NCI-H1930 (cell line): ENCODE measurements at regions not wholly inside any gene's neighbourhood (a gene's known extent, or its start where the extent isn't known, plus 50 kb on each side); places are given as distances from the start of the nearest gene placed in this dataset.

Source experiments
- DNase-seq, 2 experiments: peaks; one replicate each; lab custom pipeline; 2025; lab: John Stamatoyannopoulos, UW

DNA sequence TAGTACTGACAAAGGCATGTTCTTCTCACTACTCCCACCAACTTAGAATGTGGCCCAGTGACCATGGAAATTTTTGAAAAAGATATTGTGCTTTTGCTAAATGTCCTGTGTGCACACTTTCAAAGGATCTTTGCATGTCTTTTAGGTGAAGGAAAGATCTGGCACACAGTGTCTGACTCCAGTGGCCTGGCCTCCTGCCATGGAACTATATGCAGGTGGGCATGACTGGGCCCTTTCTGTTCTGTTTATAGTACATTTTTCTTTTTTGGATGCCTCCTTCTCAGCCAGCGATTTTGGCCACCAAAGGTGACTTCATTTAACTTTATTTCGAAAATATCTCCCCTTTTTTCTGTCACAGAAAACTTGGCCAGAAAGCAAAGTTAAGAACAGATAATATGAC is 999.7 kb upstream of the PIK3C3 start:
- no peak for DNase-seq

GRCh38 chr18:40949114-40949950 is 1005.7 kb upstream of the PIK3C3 start:
- DNase-seq, result peak in 1 of 2 experiments; percentile 13

GRCh38 chr18:40944576-40944975 is 1010.5 kb upstream of the PIK3C3 start:
- DNase-seq, result no peak

DNA sequence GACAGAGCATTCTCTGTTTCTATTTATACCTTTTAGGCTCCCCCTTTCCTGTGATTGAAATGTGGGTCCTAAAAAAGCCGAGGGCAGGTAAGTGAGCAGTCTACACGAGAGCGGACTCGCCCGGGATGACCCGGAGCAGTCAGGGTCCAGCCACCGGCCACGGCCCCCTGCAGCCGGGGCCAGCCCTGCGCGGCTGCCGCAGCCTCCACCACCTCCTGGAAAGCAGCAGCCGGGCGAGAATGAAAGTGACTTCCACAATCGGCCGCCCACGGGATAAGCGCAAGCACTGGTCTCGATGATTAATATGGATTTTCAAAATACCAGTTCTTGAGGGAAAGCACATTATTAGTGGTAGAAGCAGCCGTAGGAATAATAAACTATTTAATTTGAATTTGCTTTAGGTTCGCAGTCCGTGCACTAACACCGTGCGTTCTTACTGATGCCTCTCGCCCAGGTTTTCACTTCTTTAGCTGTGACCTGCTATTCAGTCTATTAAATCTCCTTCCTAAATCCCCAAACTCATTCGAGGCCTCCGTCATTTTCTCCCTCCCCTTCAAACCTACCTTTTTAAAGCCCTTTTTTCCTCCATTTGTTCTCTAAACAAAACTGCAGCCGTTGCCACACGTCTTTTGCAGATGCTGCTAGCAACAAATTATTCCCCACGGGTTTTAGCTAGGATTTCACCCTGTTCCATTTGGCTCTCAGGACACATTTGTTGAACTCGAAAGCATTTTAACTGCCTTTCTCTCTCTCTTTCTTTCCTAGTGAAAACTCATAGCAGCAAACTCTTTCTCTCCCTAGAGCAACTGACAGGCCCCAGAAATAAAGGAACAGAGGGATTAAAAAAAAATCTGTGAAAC is 1015.1 kb upstream of the PIK3C3 start:
- DNase-seq, result no peak

DNA sequence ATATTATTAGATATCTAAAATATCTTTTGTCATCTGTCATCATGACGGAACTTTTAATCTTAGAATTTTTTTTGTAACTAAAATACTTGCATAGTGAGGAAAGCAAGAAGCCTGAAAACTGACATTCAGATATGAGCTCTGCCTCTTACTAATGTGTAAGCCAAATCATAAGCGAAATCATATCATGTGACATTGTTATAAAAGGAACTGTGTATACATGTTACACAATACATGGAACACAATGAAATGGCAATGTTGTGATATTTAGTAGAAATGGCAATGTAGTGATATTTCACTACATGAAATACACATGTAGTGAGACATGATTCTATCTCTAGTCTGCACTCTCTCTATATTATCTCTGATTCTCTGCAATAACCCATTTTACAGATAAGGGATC is 1016.4 kb upstream of the PIK3C3 start:
- DNase-seq, result no peak

GRCh38 chr18:40937386-40937785 is 1017.6 kb upstream of the PIK3C3 start:
- DNase-seq, result no peak

- DNase-seq, result no peak
Observed at GRCh38 chr18:40935423-40935822, 1019.6 kb upstream of the PIK3C3 start.

DNA sequence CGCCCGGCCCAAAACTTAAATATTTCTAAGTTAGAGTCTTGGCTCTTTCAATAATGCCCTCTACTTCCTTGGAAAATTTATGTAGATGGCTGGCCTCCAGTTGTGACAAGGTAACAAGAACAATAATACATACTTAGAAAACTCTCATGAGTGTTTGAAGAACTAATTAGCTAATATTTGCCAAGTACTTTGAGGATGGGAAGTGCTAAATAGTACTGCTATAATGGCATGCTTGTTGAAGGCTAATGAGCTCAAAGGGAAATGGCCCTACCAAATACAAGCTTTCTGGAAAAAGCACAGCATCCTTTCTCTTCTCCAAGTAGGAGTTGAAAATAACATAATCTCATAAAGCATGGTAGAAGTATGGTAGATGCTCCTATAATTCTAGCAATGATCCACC is 1022.2 kb upstream of the PIK3C3 start:
- no peak for DNase-seq

DNA sequence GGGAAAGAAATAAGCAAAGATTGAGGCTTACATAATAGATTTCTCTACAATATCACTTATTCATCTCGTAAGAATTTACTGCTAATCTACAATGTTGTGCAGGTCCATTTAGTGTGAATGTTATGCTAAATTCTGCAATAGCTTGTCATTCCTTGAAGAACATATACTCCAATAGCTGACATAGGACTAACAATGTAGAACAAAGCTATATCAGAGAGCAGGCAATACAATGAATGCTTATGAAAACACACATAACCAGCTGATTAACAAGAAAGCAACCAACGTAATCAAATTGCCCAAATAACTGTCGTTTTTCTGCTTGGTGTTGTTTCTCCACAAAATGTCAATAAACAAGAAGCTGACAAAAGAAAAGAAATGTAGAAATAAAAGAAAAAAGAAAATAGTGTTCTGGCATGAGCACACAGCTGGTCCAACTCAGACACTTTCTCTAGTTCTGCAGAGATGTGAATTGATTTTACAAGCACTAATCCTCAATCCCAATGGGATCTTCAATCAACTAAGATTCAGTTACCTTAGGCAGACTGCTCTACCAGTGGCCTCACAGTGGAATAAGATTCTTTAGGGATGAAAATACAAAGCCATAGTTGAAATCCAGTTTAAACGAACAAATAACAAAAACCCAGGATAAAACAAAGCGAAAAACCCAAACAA is 1024.7 kb upstream of the PIK3C3 start:
- DNase-seq, result no peak

DNA sequence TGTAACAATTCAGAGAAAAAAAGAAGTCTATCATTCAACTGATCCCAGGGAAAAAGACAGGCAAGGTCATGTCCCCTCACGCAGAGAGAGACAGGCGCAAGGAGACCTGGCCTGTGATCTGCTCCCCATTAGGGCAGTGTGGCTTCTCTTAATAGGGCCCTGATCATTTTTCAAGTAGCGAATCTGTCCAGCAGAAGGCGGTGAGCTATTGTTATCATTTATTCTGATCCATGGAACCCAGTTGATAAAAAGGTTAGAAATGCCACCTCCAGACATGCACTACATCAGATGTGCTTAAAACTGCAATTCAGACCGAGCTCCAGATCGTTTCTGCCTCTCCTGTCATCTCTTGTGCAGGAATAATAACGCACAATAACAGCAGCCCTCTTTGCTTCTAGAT is 1025.6 kb upstream of the PIK3C3 start:
- DNase-seq, result no peak

DNA sequence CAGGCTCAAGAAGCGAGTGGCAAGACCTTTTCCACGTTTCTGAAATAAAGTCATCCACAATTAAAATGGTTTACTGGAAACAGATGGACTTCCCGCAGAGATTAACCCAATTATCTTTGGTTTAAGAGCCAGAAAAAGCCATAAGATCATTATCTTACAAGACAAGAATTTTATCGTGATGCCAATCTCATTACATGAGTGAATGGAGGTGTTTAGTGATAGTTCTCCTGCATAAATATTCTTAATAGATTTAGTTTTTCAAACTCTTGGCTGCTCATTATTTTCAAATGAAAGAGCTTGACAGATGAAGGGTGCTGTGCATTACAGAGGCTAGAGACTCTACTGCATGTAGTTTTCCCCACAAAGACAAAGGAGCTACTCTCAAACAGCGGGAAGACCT is 1028.4 kb upstream of the PIK3C3 start:
- DNase-seq, result no peak

DNA sequence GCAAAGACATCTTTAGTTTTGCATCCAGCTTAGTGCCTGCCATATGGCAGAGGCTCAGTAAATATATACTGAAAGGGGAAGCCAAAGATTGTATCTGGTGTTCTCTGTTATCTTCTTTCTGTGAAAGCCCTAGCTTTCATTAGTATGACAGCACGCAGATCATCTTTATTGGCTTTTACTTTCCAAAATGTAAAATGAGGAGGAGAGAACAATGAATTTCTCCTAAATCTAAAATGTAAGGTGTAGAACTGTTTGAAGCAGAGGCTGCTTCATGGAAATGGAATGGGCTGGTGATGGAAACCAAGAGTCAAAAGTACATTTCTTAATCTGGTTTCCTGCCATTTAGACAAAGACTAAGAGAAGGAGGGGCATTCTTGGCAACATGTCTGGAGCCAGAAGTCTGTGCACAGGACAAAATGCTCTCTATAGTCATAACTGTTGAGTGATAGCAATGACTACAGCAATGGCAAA is 1029.9 kb upstream of the PIK3C3 start:
- DNase-seq, result no peak

DNA sequence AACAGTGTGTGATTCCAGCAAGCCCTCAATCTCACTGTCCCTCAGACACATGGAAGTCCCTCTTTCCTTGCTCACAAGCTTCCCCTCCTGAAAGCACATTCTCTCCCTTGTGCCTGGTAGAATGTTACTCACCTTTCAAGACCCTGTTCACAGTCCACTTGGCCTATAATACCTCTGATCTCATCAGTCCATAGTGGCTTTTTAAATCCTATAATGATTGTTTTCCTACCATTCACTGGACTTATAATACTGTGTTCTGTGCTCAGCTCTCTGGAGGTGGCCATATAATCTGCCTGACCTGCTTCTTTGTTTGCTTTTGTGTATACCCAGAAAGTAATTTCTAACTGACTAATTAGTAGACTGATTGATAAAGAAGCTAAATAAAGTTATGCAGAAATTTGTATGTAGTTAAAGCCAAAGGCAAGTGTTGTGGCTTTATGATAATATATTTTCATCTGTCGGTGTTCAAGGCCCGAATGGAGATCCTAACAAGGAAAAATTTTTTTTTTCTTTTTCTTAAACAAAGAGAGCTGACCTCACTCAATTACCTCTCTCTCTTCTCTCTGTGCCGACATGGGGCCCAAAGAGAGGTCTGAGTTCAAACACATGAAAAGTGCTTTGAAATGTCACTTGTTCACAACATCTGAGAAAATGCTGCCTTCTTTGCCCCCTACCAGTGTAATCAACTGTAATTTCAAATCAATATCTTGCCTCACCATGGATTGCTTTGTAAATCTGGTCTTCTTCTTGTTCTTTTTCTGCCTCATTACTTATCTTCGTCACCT is 1033.0 kb upstream of the PIK3C3 start:
- no peak for DNase-seq

GRCh38 chr18:40917056-40917455 is 1038.0 kb upstream of the PIK3C3 start:
- DNase-seq, result no peak

- no peak for DNase-seq
Observed at GRCh38 chr18:40915724-40916123, 1039.3 kb upstream of the PIK3C3 start.

- DNase-seq, result no peak
Observed at GRCh38 chr18:40911582-40912254, 1043.3 kb upstream of the PIK3C3 start.

DNA sequence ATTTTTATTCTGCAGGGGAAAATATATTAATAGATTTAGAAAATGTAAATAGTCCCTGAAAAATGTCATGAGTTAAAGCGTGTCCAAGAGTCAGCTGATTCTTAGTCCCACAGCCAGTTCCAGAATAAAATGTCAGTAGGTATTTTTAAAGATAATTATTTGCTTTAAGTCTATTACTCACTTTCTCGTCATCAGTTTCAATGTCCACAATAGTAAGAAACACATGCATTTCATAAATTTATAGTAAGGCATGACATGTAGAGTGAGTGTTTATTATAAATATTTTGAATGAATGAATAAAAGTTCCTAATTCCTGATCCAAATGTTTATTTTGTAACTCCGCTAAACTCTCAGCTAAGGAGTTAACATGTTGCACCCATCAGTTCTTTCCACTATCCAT is 1044.0 kb upstream of the PIK3C3 start:
- DNase-seq, result no peak

GRCh38 chr18:40907842-40908241 is 1047.2 kb upstream of the PIK3C3 start:
- DNase-seq, result no peak

- DNase-seq, result no peak
Observed at GRCh38 chr18:40904295-40904694, 1050.7 kb upstream of the PIK3C3 start.

DNA sequence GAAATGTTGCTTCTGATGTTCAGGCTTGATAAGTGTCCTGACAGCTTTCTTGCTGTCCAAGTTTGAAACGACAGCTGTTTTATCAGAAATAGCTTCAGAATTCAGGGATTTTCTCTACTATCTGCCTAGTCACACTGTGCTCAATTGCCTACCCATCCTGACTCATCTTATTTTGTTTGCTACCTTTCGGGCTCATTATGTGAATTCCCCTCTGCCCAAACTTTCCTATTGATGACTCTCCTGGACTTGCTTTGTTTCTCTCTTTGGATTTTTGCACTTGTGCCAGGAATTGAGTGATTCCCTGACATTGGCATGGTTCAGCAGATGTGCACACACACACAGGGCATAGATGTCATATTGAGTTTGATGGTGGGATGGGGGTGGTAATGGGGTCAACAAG is 1052.6 kb upstream of the PIK3C3 start:
- no peak for DNase-seq

- DNase-seq, result no peak
Observed at GRCh38 chr18:40897884-40898283, 1057.2 kb upstream of the PIK3C3 start.
